ENCODE measurements at regions not wholly inside any gene's neighbourhood (a gene's known extent, or its start where the extent isn't known, plus 50 kb on each side); places are given as distances from the start of the nearest gene placed in this dataset.

- peaks cover 4% of the 10 kb centered on the region for H3K4me1 Mint-ChIP-seq
- H3K79me2 ChIP-seq (ENCODE audit: control insufficient read depth, insufficient read depth, low read length): no peaks in the 10 kb centered on the region
- no peaks in the 10 kb centered on the region for H3K4me1 ChIP-seq (ENCODE audit: control insufficient read depth in 2 of 2, insufficient read depth in 2 of 2, low read length in 2 of 2)
- H3K4me3 ChIP-seq (ENCODE audit: control extremely low read depth in 1 of 5, extremely low read depth in 1 of 5, insufficient read depth in 1 of 5, low read depth in 2 of 5, low read length in 4 of 5): no peak overlapping the region
- no peaks in the 10 kb centered on the region for H4K20me1 ChIP-seq (ENCODE audit: control insufficient read depth, insufficient read depth, low read length, poor library complexity, severe bottlenecking)
- H2AFZ ChIP-seq (ENCODE audit: insufficient read depth, low read depth, low read length, poor library complexity, severe bottlenecking): no peak overlapping the region
- CTCF ChIA-PET: interaction anchor here (2.0 kb wide), 1 partner anchor 10 kb away, joined by 7 read pairs; no protein-coding TSS in a partner anchor
- H3K36me3 ChIP-seq (replicated peaks in 1 of 2; ENCODE audit: control extremely low read depth in 1 of 2, control insufficient read depth in 1 of 2, extremely low read depth in 1 of 2, insufficient read depth in 2 of 2, low read length in 1 of 2): no peaks in the 10 kb centered on the region
- POLR2A ChIA-PET: no interaction called here
- H3K9ac ChIP-seq (ENCODE audit: low read length): no peak overlapping the region
- H3K9me3 ChIP-seq (ENCODE audit: control extremely low read depth in 1 of 3, control insufficient read depth in 2 of 3, insufficient read depth in 1 of 3, low read length in 2 of 3): no peaks in the 10 kb centered on the region
- TF ChIP-seq EZH2 (IDR thresholded peaks at IDR 0.05; ENCODE audit: borderline replicate concordance, insufficient read depth, low read depth, low read length, poor library complexity, severe bottlenecking): no peak
- no peak for TF ChIP-seq CTCF (IDR thresholded peaks at IDR 0.05)
- H3K9me3 Mint-ChIP-seq (ENCODE audit: insufficient read depth): no peaks in the 10 kb centered on the region
- intact Hi-C loops (cut with micrococcal nuclease): no loop called here
- H3K4me3 Mint-ChIP-seq: no peak overlapping the region
- no peaks in the 10 kb centered on the region for H3K27me3 ChIP-seq (replicated peaks in 1 of 4; ENCODE audit: control extremely low read depth in 1 of 4, control insufficient read depth in 3 of 4, insufficient read depth in 4 of 4, low read length in 3 of 4)
- H3K27ac Mint-ChIP-seq: no peak overlapping the region
- H3K27ac ChIP-seq (ENCODE audit: low read length in 2 of 2): no peak overlapping the region
- no peak for DNase-seq
- H3K27me3 Mint-ChIP-seq: no peaks in the 10 kb centered on the region
- WGBS (ENCODE audit: insufficient coverage): 100% methylated on average over 1 of the region's 8 CpGs
- ATAC-seq (ENCODE audit: low read depth): no peak
- no peak overlapping the region for H3K4me2 ChIP-seq (replicated peaks; ENCODE audit: low read depth, low read length, poor library complexity, severe bottlenecking)
These were observed 116.7 kb downstream of the ARRDC4 start for GRCh38 chr15:98077186-98077585.

- no peak for ATAC-seq (ENCODE audit: low read depth)
- CTCF ChIA-PET: interaction anchor here (1.7 kb wide), 1 partner anchor 174 kb away, joined by 9 read pairs; no protein-coding TSS in a partner anchor
These were observed 120.3 kb downstream of the ARRDC4 start for GRCh38 chr15:98080791-98081190.

More at GRCh38 chr15:98080791-98081190, 120.3 kb downstream of the ARRDC4 start:
- DNase-seq: no peak
- Histone ChIP-seq H3K27me3 (replicated peaks in 1 of 4; ENCODE audit: control extremely low read depth in 1 of 4, control insufficient read depth in 3 of 4, insufficient read depth in 4 of 4, low read length in 3 of 4) (no peaks in the 10 kb centered on the region), H4K20me1 (ENCODE audit: control insufficient read depth, insufficient read depth, low read length, poor library complexity, severe bottlenecking) (no peaks in the 10 kb centered on the region), H3K27ac (ENCODE audit: low read length in 2 of 2) (no peak overlapping the region), H3K9ac (ENCODE audit: low read length) (no peak overlapping the region), H3K36me3 (replicated peaks in 1 of 2; ENCODE audit: control extremely low read depth in 1 of 2, control insufficient read depth in 1 of 2, extremely low read depth in 1 of 2, insufficient read depth in 2 of 2, low read length in 1 of 2) (no peaks in the 10 kb centered on the region), H3K4me2 (replicated peaks; ENCODE audit: low read depth, low read length, poor library complexity, severe bottlenecking) (no peak overlapping the region), H2AFZ (ENCODE audit: insufficient read depth, low read depth, low read length, poor library complexity, severe bottlenecking) (no peak overlapping the region), H3K79me2 (ENCODE audit: control insufficient read depth, insufficient read depth, low read length) (no peaks in the 10 kb centered on the region), H3K9me3 (ENCODE audit: control extremely low read depth in 1 of 3, control insufficient read depth in 2 of 3, insufficient read depth in 1 of 3, low read length in 2 of 3) (no peaks in the 10 kb centered on the region), H3K4me3 (ENCODE audit: control extremely low read depth in 1 of 5, extremely low read depth in 1 of 5, insufficient read depth in 1 of 5, low read depth in 2 of 5, low read length in 4 of 5) (no peak overlapping the region), H3K4me1 (ENCODE audit: control insufficient read depth in 2 of 2, insufficient read depth in 2 of 2, low read length in 2 of 2) (no peaks in the 10 kb centered on the region)
- Mint-ChIP-seq H3K27ac (no peak overlapping the region), H3K27me3 (no peaks in the 10 kb centered on the region), H3K4me3 (no peak overlapping the region), H3K4me1 (peaks cover 4% of the 10 kb centered on the region), H3K9me3 (ENCODE audit: insufficient read depth) (no peaks in the 10 kb centered on the region)
- POLR2A ChIA-PET: no interaction called here
- intact Hi-C loops (cut with micrococcal nuclease): no loop called here
- 71% methylated on average over 1 of the region's 2 CpGs for WGBS (ENCODE audit: insufficient coverage)
- TF ChIP-seq CTCF (IDR thresholded peaks at IDR 0.05) (no peak), EZH2 (IDR thresholded peaks at IDR 0.05; ENCODE audit: borderline replicate concordance, insufficient read depth, low read depth, low read length, poor library complexity, severe bottlenecking) (no peak)
